H1 (cell line): ENCODE measurements at regions not wholly inside any gene's neighbourhood (a gene's known extent, or its start where the extent isn't known, plus 50 kb on each side); places are given as distances from the start of the nearest gene placed in this dataset.

ENCODE experiments used
- CTCF ChIA-PET: fragments of 300-600 bp; sonication (Branson Sonifier 250); formaldehyde crosslinking; loops from one replicate; lab custom pipeline; 2021; ENCODE audit not compliant: partially characterized antibody; lab: Charles Lee
- POLR2A ChIA-PET: fragments of 300-600 bp; sonication (Branson Sonifier 250); formaldehyde crosslinking; loops from one replicate; lab custom pipeline; 2021; ENCODE audit warnings: inconsistent platforms; ENCODE audit not compliant: partially characterized antibody; lab: Charles Lee
- DNase-seq, 2 experiments: peaks; one replicate each; pipeline versions ENCODE4 v3.0.0 to v3.0.0-alpha.2; 2010 to 2022; ENCODE audit warnings: low spot score in 2 of 2, low read depth in 1 of 2, mixed read lengths in 1 of 2
- FAIRE-seq: peaks from 2 replicates; lab custom pipeline; 2011; peaks lifted over from hg19 to GRCh38; lab: Jason Lieb, UNC
- H2AFZ ChIP-seq: 2 replicates; pipeline ENCODE4 v1.8.1; 2012; ENCODE audit warnings: low read length, inconsistent platforms
- H2AK5ac ChIP-seq: 2 replicates; pipeline ENCODE4 v1.6.1; 2013; ENCODE audit warnings: low read depth, low read length
- H2BK120ac ChIP-seq: replicated peaks from 2 replicates; pipeline ENCODE3; 2013; ENCODE audit warnings: low read depth, low read length, inconsistent platforms
- H2BK12ac ChIP-seq: 2 replicates; pipeline ENCODE4 v1.6.1; 2013; ENCODE audit warnings: low read depth, low read length
- H2BK15ac ChIP-seq: 2 replicates; pipeline ENCODE4 v1.6.1; 2013; ENCODE audit warnings: low read length
- H2BK20ac ChIP-seq: 2 replicates; pipeline ENCODE4 v1.6.1; 2013; ENCODE audit warnings: low read length
- H2BK5ac ChIP-seq: 2 replicates; pipeline ENCODE4 v1.6.1; 2013; ENCODE audit warnings: low read depth, low read length
- H3K14ac ChIP-seq: 2 replicates; pipeline ENCODE4 v1.6.1; 2013; ENCODE audit warnings: inconsistent platforms; ENCODE audit not compliant: insufficient read length
- H3K18ac ChIP-seq: 2 replicates; pipeline ENCODE4 v1.6.1; 2013; ENCODE audit warnings: low read length; ENCODE audit errors: extremely low read depth
- H3K23ac ChIP-seq: 2 replicates; pipeline ENCODE4 v1.6.1; 2013; ENCODE audit warnings: inconsistent platforms; ENCODE audit not compliant: insufficient read length
- H3K23me2 ChIP-seq: 2 replicates; pipeline ENCODE4 v1.6.1; 2013; ENCODE audit warnings: low read depth, low read length
- H3K27ac ChIP-seq: 2 replicates; pipeline ENCODE4 v1.6.1; 2011; ENCODE audit warnings: low read depth, low read length, inconsistent platforms
- H3K27me3 ChIP-seq, 4 experiments: replicated peaks in 1 of 4; 1 replicate in 1 of 4; 2 replicates in 3 of 4; pipeline versions ENCODE4 v1.6.1 to v1.8.1; 2011 to 2013; ENCODE audit warnings: low read length in 3 of 4, mild to moderate bottlenecking in 3 of 4, inconsistent platforms in 2 of 4, mixed read lengths in 2 of 4, moderate library complexity in 1 of 4; ENCODE audit not compliant: control insufficient read depth in 3 of 4, insufficient read depth in 3 of 4; ENCODE audit errors: extremely low read depth in 1 of 4
- H3K36me3 ChIP-seq, 4 experiments: 2 replicates each; pipeline versions ENCODE4 v1.6.1 to v1.8.1; 2011 to 2013; ENCODE audit warnings: mild to moderate bottlenecking in 4 of 4, low read length in 3 of 4, moderate library complexity in 2 of 4, control low read depth in 1 of 4, inconsistent platforms in 1 of 4; ENCODE audit not compliant: insufficient read depth in 4 of 4, control insufficient read depth in 2 of 4
- H3K4ac ChIP-seq: replicated peaks from 2 replicates; pipeline ENCODE3; 2013; ENCODE audit warnings: low read length, low read depth, mixed read lengths, inconsistent platforms; ENCODE audit not compliant: insufficient read length
- H3K4me1 ChIP-seq, 4 experiments: replicated peaks in 1 of 4; 1 replicate in 1 of 4; 2 replicates in 3 of 4; pipeline versions ENCODE4 v1.6.1 to v1.8.1; 2011 to 2013; ENCODE audit warnings: low read length in 3 of 4, inconsistent platforms in 2 of 4, mixed read lengths in 1 of 4; ENCODE audit not compliant: insufficient read depth in 4 of 4, control insufficient read depth in 3 of 4
- H3K4me2 ChIP-seq, 2 experiments: 2 replicates each; pipeline versions ENCODE4 v1.6.1 to v1.8.1; 2011 to 2013; ENCODE audit warnings: low read depth in 2 of 2, low read length in 2 of 2, control low read depth in 1 of 2, inconsistent platforms in 1 of 2, mild to moderate bottlenecking in 1 of 2; ENCODE audit not compliant: insufficient read depth in 1 of 2
- H3K4me3 ChIP-seq, 4 experiments: fragments of 200-600, 300-600 bp in 1 of 4; sonication (generic), shearing (Covaris generic), sonication (Bioruptor Twin) in 1 of 4; 2 replicates each; pipeline versions ENCODE4 v1.5.1 to v1.8.1; 2011 to 2016; ENCODE audit warnings: low read length in 4 of 4, low read depth in 3 of 4, control low read depth in 2 of 4, inconsistent platforms in 2 of 4, mild to moderate bottlenecking in 2 of 4, mixed read lengths in 1 of 4, moderate library complexity in 1 of 4; ENCODE audit not compliant: insufficient read depth in 2 of 4; ENCODE audit errors: extremely low read depth in 1 of 4
- H3K56ac ChIP-seq: replicated peaks from 2 replicates; pipeline ENCODE3; 2013; ENCODE audit warnings: low read depth, mild to moderate bottlenecking, mixed read lengths, low read length, inconsistent platforms; ENCODE audit not compliant: insufficient read length
- H3K79me1 ChIP-seq: 2 replicates; pipeline ENCODE4 v1.6.1; 2013; ENCODE audit warnings: low read depth, low read length, control low read depth
- H3K79me2 ChIP-seq, 2 experiments: 2 replicates each; pipeline versions ENCODE4 v1.6.1 to v1.8.1; 2012 to 2013; ENCODE audit warnings: low read length in 2 of 2, mild to moderate bottlenecking in 2 of 2, inconsistent platforms in 1 of 2; ENCODE audit not compliant: insufficient read depth in 2 of 2, control insufficient read depth in 1 of 2
- H3K9ac ChIP-seq, 4 experiments: replicated peaks in 1 of 4; 1 replicate in 1 of 4; 2 replicates in 3 of 4; pipeline versions ENCODE4 v1.6.1 to v1.8.1; 2011 to 2013; ENCODE audit warnings: low read depth in 3 of 4, low read length in 3 of 4, control low read depth in 2 of 4, mild to moderate bottlenecking in 2 of 4, moderate library complexity in 2 of 4, inconsistent platforms in 1 of 4; ENCODE audit errors: extremely low read depth in 1 of 4
- H3K9me3 ChIP-seq, 2 experiments: 2 replicates each; pipeline versions ENCODE4 v1.6.1 to v1.8.1; 2012 to 2013; ENCODE audit warnings: mild to moderate bottlenecking in 2 of 2, moderate library complexity in 2 of 2, control low read depth in 1 of 2, inconsistent platforms in 1 of 2, low read depth in 1 of 2, low read length in 1 of 2, mixed read lengths in 1 of 2; ENCODE audit not compliant: insufficient read depth in 2 of 2
- H4K20me1 ChIP-seq, 2 experiments: replicated peaks in 1 of 2; 2 replicates each; pipeline versions ENCODE3 to v1.8.1; 2011 to 2013; ENCODE audit warnings: inconsistent platforms in 2 of 2, low read length in 2 of 2, mild to moderate bottlenecking in 1 of 2; ENCODE audit not compliant: insufficient read depth in 2 of 2, control insufficient read depth in 1 of 2
- H4K5ac ChIP-seq: 2 replicates; pipeline ENCODE4 v1.6.1; 2013; ENCODE audit warnings: low read length, low read depth, mixed read lengths, inconsistent platforms; ENCODE audit not compliant: insufficient read length
- H4K8ac ChIP-seq: 2 replicates; pipeline ENCODE4 v1.8.0; 2013; ENCODE audit warnings: mild to moderate bottlenecking, moderate library complexity, low read length, inconsistent platforms; ENCODE audit not compliant: insufficient read depth; ENCODE audit errors: extremely low read depth
- H4K91ac ChIP-seq: replicated peaks from 2 replicates; pipeline ENCODE3; 2013; ENCODE audit warnings: low read length, mixed read lengths, inconsistent platforms; ENCODE audit not compliant: insufficient read length
- KDM5A ChIP-seq: fragments of 200-600 bp; IDR thresholded peaks from 2 replicates; pipeline ENCODE4 v1.7.1; 2012; ENCODE audit warnings: mild to moderate bottlenecking, low read length, inconsistent platforms, mixed read lengths
- NANOG ChIP-seq: IDR thresholded peaks from 2 replicates; pipeline ENCODE4 v1.6.1; 2011; ENCODE audit warnings: low read length, low read depth, mild to moderate bottlenecking, inconsistent platforms; ENCODE audit not compliant: insufficient read depth, poor library complexity, severe bottlenecking
- RAD21 ChIP-seq, 2 experiments: IDR thresholded peaks in 1 of 2; conservative IDR thresholded peaks in 1 of 2; 2 replicates each; pipeline ENCODE4 v1.6.1; 2011; ENCODE audit warnings: low read depth in 2 of 2, low read length in 2 of 2, improper control_type of control experiment in 1 of 2, inconsistent platforms in 1 of 2, mild to moderate bottlenecking in 1 of 2, moderate library complexity in 1 of 2
- SUZ12 ChIP-seq: fragments of 200-600 bp; sonication (generic); IDR thresholded peaks from 2 replicates; pipeline ENCODE4 v1.6.1; 2012; ENCODE audit warnings: mild to moderate bottlenecking, inconsistent platforms, low read length, moderate library complexity, mixed read lengths
- WGBS, 2 experiments: shearing (Covaris generic) in 1 of 2; methylation state at CpG; one replicate each; pipeline versions ENCODE4 v1.1.6 to v1.1.7; 2013 to 2015; ENCODE audit warnings: low lambda C conversion rate in 2 of 2, mixed read lengths in 2 of 2, inconsistent platforms in 1 of 2, low coverage in 1 of 2, missing lambda C conversion rate in 1 of 2; ENCODE audit not compliant: insufficient replicate concordance in 2 of 2, insufficient coverage in 1 of 2, insufficient read length in 1 of 2; ENCODE audit errors: extremely low coverage in 1 of 2, missing lambda C conversion rate in 1 of 2; 5-methylcytosine and 5-hydroxymethylcytosine counted together
- TF ChIP-seq, protein P1 (sequence below): IDR thresholded peaks from 2 replicates; pipeline ENCODE4 v1.6.1; 2012; ENCODE audit warnings: inconsistent platforms

DNA sequence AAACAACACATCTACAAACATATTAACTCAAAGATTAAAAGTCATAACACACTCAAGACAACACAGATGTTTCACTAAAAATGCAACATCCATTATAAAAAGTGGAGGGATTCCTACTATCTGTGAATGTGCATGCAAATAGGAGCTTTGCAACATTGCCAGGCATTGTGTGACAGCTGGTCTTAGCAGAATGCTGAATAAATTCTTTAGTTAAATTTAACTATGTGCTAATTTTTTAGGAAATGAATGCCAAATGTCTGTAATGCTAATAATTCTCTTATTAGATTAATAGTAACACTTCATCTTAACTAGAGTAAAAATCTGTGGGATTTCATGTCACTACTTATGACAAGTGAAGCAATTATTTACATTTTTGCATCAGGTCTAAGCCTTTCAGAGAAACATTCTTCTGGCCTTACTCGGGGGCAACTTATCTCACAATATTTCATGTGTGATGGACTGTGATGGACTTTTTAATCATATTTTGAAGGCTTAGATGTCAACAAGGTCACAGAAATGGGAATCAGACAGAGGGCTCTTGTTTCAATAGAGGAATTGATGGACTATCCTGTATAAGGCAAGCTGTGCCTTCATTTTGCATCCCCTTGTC lies 524.6 kb upstream of the KCND2 start:
- Histone ChIP-seq H2BK5ac (no peak overlapping the region), H3K27me3 (no peaks in the 10 kb centered on the region), H3K4me1 (peaks cover 0 to 3% (median under 1%) of the 10 kb centered on the region in 4 experiments; a peak in 1 of 7 replicates), H3K4ac (no peak overlapping the region), H3K23ac (no peak overlapping the region), H3K79me2 (no peaks in the 10 kb centered on the region), H4K5ac (no peak overlapping the region), H2AK5ac (no peak overlapping the region), H4K91ac (no peak overlapping the region), H2BK20ac (no peak overlapping the region), H3K9ac (no peak overlapping the region), H3K14ac (no peak overlapping the region), H2AFZ (no peak overlapping the region), H4K8ac (no peak overlapping the region), H2BK12ac (no peak overlapping the region), H3K79me1 (no peaks in the 10 kb centered on the region), H2BK120ac (no peak overlapping the region), H4K20me1 (no peaks in the 10 kb centered on the region), H3K4me2 (no peak overlapping the region), H3K36me3 (no peaks in the 10 kb centered on the region), H3K9me3 (no peaks in the 10 kb centered on the region), H3K4me3 (no peak overlapping the region), H3K27ac (no peak overlapping the region), H3K56ac (no peak overlapping the region), H2BK15ac (no peak overlapping the region), H3K18ac (no peak overlapping the region), H3K23me2 (no peaks in the 10 kb centered on the region)
- DNase-seq (no peak), FAIRE-seq (no peak)
- WGBS, 2 experiments, result 78% methylated on average over 1 of the region's 1 CpG; no CpG with 5 or more reads in 1 of the 2 experiments
- CTCF ChIA-PET, result no interaction called here
- POLR2A ChIA-PET, result no interaction called here
- TF ChIP-seq KDM5A (no peak), NANOG (no peak), RAD21 (IDR thresholded peaks at IDR 0.05 in 1 of 2, conservative IDR thresholded peaks at IDR 0.05 in 1 of 2; ENCODE audit: low read depth in 2 of 2, low read length in 2 of 2) (no peak), SUZ12 (no peak)
- TF ChIP-seq, protein P1, sequence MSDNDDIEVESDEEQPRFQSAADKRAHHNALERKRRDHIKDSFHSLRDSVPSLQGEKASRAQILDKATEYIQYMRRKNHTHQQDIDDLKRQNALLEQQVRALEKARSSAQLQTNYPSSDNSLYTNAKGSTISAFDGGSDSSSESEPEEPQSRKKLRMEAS, result no peak
